Activated CD8-positive, alpha-beta memory T cell treated with anti-CD3 and anti-CD28 coated beads for 48 hours (primary cell): ENCODE measurements at regions not wholly inside any gene's neighbourhood (a gene's known extent, or its start where the extent isn't known, plus 50 kb on each side); places are given as distances from the start of the nearest gene placed in this dataset.
A peak's percentile ranks its signal among the peaks of the same experiment; 100 is the strongest.

ENCODE experiments used
- DNase-seq, 3 experiments: peaks; one replicate each; pipeline ENCODE4 v3.0.0-alpha.2; 2020; ENCODE audit warnings: low read depth in 2 of 3, low spot score in 2 of 3

DNA sequence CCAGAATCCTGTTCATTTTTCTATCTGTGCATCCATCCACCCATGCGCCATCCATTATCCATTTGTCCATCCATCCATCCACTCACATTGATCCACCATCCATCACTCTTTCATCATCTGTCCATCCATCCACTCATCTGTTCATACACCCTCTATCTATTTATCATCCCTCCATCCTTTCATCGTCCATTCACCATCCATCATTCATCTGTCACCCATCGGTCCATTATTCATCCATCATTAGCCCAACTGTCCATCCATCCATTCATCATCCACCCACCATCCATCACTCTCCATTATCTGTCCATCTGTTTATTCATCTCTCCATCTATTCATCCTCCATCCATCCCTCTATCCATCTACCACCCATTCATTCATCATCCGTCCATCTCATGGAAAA lies 125.7 kb upstream of the TMPRSS2 start:
- no peak for DNase-seq

DNA sequence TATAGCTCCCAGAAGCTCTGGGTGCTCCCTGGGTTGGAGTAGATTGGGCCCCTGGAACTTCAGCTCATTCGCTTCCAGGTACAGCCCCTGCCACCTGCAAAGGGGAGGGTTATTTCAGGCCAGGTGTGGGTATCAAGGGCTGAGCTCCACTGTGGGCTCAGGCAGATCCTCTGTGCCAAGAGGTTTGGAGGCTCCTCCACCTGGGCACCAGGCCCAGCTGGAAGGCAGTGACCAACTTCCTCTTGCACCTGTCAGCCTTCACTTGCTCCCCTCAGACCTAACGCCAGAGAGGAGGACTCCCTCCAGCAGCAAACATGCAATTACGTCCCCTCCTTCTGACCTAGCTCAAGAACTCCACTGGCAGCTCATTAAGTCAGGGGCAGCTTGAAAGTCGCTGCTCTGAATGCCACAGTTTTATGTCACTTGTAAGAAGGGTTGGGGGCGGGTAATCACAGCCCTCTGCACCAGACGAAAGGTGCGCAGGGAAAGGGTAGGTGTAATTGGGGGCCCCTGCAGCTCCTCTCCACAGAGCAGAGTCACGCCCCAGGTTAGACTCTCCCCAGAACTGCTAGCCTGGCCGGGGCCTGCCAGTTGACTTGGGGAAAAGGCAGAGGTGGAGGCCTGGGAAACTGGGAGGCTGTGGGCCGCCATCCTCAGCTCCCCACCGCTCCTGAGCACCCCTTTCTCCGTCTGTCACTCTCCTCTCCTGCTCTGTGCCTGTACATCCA lies 125.0 kb upstream of the TMPRSS2 start:
- DNase-seq = no peak

GRCh38 chr21:41631564-41632461 lies 123.9 kb upstream of the TMPRSS2 start:
- no peak for DNase-seq

DNA sequence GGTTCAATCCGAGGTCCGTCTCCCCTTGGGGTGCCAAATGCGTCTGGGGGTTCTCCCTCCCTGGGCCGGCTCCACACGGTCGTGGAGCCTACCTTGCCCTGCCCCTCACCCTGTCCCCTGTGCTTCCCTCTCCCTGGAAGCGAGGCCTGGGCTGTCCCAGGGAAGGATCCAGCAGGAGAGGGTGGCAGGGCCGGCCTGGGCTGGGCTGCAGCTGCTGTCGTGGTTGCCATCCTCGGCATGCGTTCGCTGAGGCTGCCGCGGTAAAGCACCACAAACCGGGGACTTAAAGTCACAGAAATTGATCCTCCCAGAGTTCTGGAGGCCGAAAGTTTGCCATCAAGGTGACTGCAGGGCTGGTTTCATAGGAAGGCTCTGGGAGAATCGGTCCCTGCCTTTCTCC lies 123.0 kb upstream of the TMPRSS2 start:
- DNase-seq = no peak

- no peak for DNase-seq
These were observed 122.3 kb upstream of the TMPRSS2 start for GRCh38 chr21:41630249-41630648.

- no peak for DNase-seq
These were observed 120.3 kb upstream of the TMPRSS2 start for GRCh38 chr21:41628256-41628655.

GRCh38 chr21:41627428-41627827 lies 119.5 kb upstream of the TMPRSS2 start:
- DNase-seq = no peak

DNA sequence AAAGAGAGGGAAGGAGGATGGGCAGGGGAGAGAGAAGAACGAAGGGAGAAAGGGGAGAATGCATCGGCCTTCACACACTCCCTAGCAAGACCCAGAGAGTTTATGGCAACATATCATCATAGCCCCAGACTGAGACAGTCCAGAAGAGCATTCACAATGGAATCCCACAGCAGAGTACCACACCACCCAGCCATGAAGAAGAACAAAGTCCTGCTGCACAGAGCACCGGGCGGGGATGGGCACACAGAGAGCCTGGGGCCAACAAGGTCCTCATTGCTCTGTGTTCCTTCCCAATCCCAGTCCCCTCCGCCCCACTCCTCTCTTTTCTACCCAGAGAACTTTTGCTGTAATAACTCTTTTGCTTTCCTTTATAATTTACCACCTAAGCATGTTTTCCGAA lies 118.1 kb upstream of the TMPRSS2 start:
- no peak for DNase-seq

DNA sequence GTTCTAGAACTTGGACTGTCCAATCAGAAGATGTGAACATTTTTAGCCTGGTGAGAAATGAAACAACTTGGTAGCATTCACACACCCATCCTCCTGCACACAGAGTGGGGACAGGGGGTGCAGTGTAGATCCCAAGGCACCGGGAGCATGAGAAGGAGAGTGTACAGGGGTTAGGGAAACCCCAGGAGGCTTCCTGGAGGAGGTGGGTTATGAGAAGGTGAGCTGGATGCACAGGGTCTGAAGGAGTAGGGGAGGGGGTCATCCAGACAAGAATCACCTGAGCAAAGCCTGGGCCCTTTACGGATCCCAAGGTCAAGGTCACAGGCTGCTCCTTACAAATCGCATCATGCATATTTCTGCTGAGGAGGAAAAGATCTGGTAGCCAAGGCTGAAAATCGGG lies 117.5 kb upstream of the TMPRSS2 start:
- DNase-seq = no peak

- DNase-seq = no peak
These were observed 116.8 kb upstream of the TMPRSS2 start for GRCh38 chr21:41624674-41625310.

GRCh38 chr21:41623945-41624344 lies 116.0 kb upstream of the TMPRSS2 start:
- DNase-seq = no peak

- peak in 2 of 3 experiments; percentile 16 to 21 for DNase-seq
These were observed 115.0 kb upstream of the TMPRSS2 start for GRCh38 chr21:41622831-41623548.

DNA sequence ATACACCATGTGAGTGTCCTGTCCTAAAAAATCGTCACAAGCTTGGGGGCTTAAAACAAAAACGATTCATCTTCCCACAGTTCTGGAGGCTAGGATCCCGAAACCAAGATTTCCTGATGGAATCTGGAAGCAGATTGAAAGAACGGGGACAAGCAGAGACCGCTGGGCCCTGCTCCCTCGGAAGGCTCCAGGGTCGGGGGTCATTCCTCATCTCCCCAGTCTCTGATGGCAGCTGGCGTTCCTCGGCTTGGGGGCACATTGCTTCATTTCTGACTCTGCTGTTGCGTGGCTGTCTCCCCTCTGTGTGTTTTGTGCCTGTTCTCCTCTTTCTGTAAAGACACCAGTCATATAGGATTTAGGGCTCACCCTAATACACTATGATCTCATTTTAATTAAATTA lies 114.2 kb upstream of the TMPRSS2 start:
- DNase-seq = no peak

GRCh38 chr21:41621513-41621912 lies 113.6 kb upstream of the TMPRSS2 start:
- no peak for DNase-seq

- DNase-seq = no peak
These were observed 113.0 kb upstream of the TMPRSS2 start for GRCh38 chr21:41620982-41621381.

- DNase-seq = no peak
These were observed 112.6 kb upstream of the TMPRSS2 start for GRCh38 chr21:41620541-41620940.

- DNase-seq = no peak
These were observed 108.2 kb upstream of the TMPRSS2 start for GRCh38 chr21:41616031-41616591.

GRCh38 chr21:41615613-41616012 lies 107.7 kb upstream of the TMPRSS2 start:
- no peak for DNase-seq

DNA sequence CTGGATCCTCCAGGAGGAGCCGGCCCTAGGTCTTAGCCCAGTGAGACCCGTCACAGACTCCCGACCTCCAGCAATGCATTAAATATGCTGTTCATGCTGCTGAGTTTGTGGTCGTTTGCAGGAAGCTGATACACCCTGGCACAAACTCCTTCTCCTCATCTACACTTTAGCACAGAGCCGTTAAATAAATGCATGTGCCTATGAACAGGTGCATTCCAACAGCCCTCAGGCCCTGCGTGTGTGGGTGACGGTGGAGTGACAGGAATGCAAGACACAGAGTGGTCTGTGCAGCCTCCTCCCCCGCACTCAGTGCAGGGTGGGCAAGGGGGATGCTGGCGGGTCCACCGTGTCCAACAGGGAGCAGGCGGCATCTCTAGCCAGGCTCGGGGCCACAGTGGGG lies 106.6 kb upstream of the TMPRSS2 start:
- no peak for DNase-seq

DNA sequence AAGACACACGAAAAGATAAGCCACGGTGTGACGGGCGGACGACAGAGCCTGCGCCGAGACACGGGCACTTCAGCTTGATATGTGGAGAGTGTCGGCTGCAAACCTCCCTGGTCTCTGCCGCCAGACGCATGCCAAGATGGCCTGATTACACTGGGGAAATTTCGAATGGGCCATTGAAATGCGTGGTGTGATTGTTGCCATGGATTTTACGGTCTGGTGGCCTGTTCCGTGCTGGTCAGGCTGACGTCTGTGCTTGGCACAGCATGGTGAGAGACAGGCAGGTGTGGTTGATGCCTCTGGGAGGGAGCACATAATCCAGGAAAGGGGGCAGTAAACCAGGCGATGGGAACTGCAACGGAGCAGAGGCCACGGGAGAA lies 105.6 kb upstream of the TMPRSS2 start:
- DNase-seq = no peak
